C4-2B (cell line): ENCODE measurements at regions not wholly inside any gene's neighbourhood (a gene's known extent, or its start where the extent isn't known, plus 50 kb on each side); places are given as distances from the start of the nearest gene placed in this dataset.

Source experiments
- CTCF ChIP-seq: fragments of 450-650 bp; conservative IDR thresholded peaks from 2 replicates; pipeline ENCODE4 v1.5.1; 2017; ENCODE audit warnings: mild to moderate bottlenecking
- ZFX ChIP-seq: fragments of 450-650 bp; IDR thresholded peaks from 2 replicates; pipeline ENCODE4 v1.6.1; 2017

- TF ChIP-seq CTCF (no peak), ZFX (no peak)
These were observed 804.5 kb downstream of the C4orf33 start for GRCh38 chr4:129900430-129900953.
